ENCODE measurements at regions not wholly inside any gene's neighbourhood (a gene's known extent, or its start where the extent isn't known, plus 50 kb on each side); places are given as distances from the start of the nearest gene placed in this dataset.

DNA sequence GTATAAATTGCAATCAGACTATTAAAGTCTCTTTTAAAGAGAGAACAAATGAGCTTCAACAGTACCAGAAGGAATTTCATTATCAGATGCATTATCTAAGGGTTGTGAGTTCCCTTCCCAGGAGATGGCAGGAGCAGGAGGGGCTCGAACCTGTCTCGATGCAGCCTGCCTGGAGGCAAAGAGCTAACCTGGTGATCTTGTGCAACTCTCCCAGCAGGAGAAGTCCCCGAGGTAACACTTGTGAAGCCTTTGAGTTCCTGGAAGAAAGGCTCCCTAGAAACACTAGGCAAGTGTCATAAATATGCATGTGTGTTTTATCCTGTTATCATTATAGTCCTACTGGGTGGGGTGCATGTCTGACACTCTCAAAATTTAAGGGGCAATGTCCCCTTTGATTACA, 232.2 kb upstream of the ARID1B start:
- TF ChIP-seq SIN3A (IDR thresholded peaks at IDR 0.05; ENCODE audit: low read depth): no peak
- TF ChIP-seq EGR1 (IDR thresholded peaks at IDR 0.05; ENCODE audit: low read depth): no peak
- no peak for TF ChIP-seq EZH2 (IDR thresholded peaks at IDR 0.05)
- TF ChIP-seq, protein P1, sequence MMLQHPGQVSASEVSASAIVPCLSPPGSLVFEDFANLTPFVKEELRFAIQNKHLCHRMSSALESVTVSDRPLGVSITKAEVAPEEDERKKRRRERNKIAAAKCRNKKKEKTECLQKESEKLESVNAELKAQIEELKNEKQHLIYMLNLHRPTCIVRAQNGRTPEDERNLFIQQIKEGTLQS (IDR thresholded peaks at IDR 0.05): no peak
- TF ChIP-seq SRF (IDR thresholded peaks at IDR 0.05; ENCODE audit: low read depth): no peak
- no peak for TF ChIP-seq POLR2A (IDR thresholded peaks at IDR 0.05; ENCODE audit: borderline replicate concordance, extremely low read depth, insufficient read depth, insufficient read length)
- TF ChIP-seq CBX3 (IDR thresholded peaks at IDR 0.05; ENCODE audit: low read depth): no peak
- no peak for TF ChIP-seq TCF7L2 (IDR thresholded peaks at IDR 0.05; ENCODE audit: borderline replicate concordance, extremely low read depth, insufficient read depth, insufficient read length)
- TF ChIP-seq ZFX (IDR thresholded peaks at IDR 0.05): no peak
- Histone ChIP-seq H2AFZ (ENCODE audit: low read depth, low read length, poor library complexity, severe bottlenecking) (no peak overlapping the region), H3K27ac (ENCODE audit: low read depth, low read length) (no peak overlapping the region), H3K4me1 (ENCODE audit: control insufficient read depth in 1 of 2, insufficient read depth in 2 of 2, low read length in 2 of 2) (no peaks in the 10 kb centered on the region), H3K36me3 (ENCODE audit: control insufficient read depth in 1 of 2, insufficient read depth in 2 of 2, low read length in 2 of 2) (no peaks in the 10 kb centered on the region), H4K20me1 (ENCODE audit: insufficient read depth) (no peaks in the 10 kb centered on the region), H3K9ac (ENCODE audit: low read length) (no peak overlapping the region), H3K27me3 (ENCODE audit: insufficient read depth, low read length) (peaks cover 16% of the 10 kb centered on the region; the same call in 1 of the 2 replicates), H3K4me2 (ENCODE audit: low read length) (no peak overlapping the region), H3K9me3 (ENCODE audit: control insufficient read depth in 1 of 2, insufficient read depth in 1 of 2, low read depth in 1 of 2, low read length in 2 of 2) (no peaks in the 10 kb centered on the region), H3K79me2 (ENCODE audit: insufficient read depth, low read length) (no peaks in the 10 kb centered on the region), H3K9me2 (ENCODE audit: insufficient read depth) (no peaks in the 10 kb centered on the region), H3K4me3 (replicated peaks in 1 of 2; ENCODE audit: low read depth in 1 of 2, low read length in 2 of 2) (no peak overlapping the region)
- ChIA-PET POLR2A (no interaction called here), CTCF (no interaction called here), RAD21 (ENCODE audit: low non-redundant PET in 1 of 2, low total read pairs in 2 of 2, uncharacterized antibody in 2 of 2, unreplicated experiment in 2 of 2) (no interaction called here)
- BruUV-seq (replicated peaks): no TSS peak
- DNase-seq (ENCODE audit: low read depth, low spot score) (no peak), ATAC-seq (no peak)
- intact Hi-C loops (cut with micrococcal nuclease): no loop called here

DNA sequence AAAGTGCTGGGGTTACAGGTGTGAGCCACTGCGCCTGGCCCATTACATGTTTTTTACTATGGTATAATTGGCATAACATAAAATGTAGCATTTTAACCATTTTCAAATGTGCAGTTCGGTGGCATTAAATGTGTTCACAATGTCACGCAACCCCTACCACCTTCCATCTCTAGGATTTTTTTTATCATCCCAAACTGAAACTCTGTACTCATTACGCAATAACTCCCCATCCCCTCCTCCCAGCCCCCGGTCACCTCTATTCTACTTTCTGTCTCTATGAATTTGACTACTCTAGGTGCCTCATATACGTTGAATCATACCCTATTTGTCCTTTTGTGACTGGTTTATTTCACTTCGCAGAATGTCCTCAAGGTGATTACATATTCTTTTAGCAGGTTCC, 233.1 kb upstream of the ARID1B start:
- POLR2A ChIA-PET: no interaction called here
- H3K9ac ChIP-seq (ENCODE audit: low read length): no peak overlapping the region
- no peak overlapping the region for H3K4me3 ChIP-seq (replicated peaks in 1 of 2; ENCODE audit: low read depth in 1 of 2, low read length in 2 of 2)
- no peak for DNase-seq (ENCODE audit: low read depth, low spot score)
- ATAC-seq: no peak
- CTCF ChIA-PET: no interaction called here
- no peaks in the 10 kb centered on the region for H3K36me3 ChIP-seq (ENCODE audit: control insufficient read depth in 1 of 2, insufficient read depth in 2 of 2, low read length in 2 of 2)
- no peak for TF ChIP-seq CBX3 (IDR thresholded peaks at IDR 0.05; ENCODE audit: low read depth)
- TF ChIP-seq, protein P2, sequence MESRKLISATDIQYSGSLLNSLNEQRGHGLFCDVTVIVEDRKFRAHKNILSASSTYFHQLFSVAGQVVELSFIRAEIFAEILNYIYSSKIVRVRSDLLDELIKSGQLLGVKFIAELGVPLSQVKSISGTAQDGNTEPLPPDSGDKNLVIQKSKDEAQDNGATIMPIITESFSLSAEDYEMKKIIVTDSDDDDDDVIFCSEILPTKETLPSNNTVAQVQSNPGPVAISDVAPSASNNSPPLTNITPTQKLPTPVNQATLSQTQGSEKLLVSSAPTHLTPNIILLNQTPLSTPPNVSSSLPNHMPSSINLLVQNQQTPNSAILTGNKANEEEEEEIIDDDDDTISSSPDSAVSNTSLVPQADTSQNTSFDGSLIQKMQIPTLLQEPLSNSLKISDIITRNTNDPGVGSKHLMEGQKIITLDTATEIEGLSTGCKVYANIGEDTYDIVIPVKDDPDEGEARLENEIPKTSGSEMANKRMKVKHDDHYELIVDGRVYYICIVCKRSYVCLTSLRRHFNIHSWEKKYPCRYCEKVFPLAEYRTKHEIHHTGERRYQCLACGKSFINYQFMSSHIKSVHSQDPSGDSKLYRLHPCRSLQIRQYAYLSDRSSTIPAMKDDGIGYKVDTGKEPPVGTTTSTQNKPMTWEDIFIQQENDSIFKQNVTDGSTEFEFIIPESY (IDR thresholded peaks at IDR 0.05; ENCODE audit: extremely low read depth, insufficient replicate concordance, low read length): no peak
- TF ChIP-seq CEBPB (IDR thresholded peaks at IDR 0.05; ENCODE audit: low read depth): no peak
- TF ChIP-seq TCF7L2 (IDR thresholded peaks at IDR 0.05; ENCODE audit: borderline replicate concordance, extremely low read depth, insufficient read depth, insufficient read length): no peak
- no peak overlapping the region for H3K4me2 ChIP-seq (ENCODE audit: low read length)
- BruUV-seq (replicated peaks): no TSS peak
- H3K27ac ChIP-seq (ENCODE audit: low read depth, low read length): no peak overlapping the region
- no peaks in the 10 kb centered on the region for H3K4me1 ChIP-seq (ENCODE audit: control insufficient read depth in 1 of 2, insufficient read depth in 2 of 2, low read length in 2 of 2)
- H3K79me2 ChIP-seq (ENCODE audit: insufficient read depth, low read length): no peaks in the 10 kb centered on the region
- RAD21 ChIA-PET (ENCODE audit: low non-redundant PET in 1 of 2, low total read pairs in 2 of 2, uncharacterized antibody in 2 of 2, unreplicated experiment in 2 of 2): no interaction called here
- H4K20me1 ChIP-seq (ENCODE audit: insufficient read depth): no peaks in the 10 kb centered on the region
- H3K9me3 ChIP-seq (ENCODE audit: control insufficient read depth in 1 of 2, insufficient read depth in 1 of 2, low read depth in 1 of 2, low read length in 2 of 2): no peaks in the 10 kb centered on the region
- H2AFZ ChIP-seq (ENCODE audit: low read depth, low read length, poor library complexity, severe bottlenecking): no peak overlapping the region
- H3K27me3 ChIP-seq (ENCODE audit: insufficient read depth, low read length): peaks cover 16% of the 10 kb centered on the region; the same call in 1 of the 2 replicates
- intact Hi-C loops (cut with micrococcal nuclease): no loop called here
- no peaks in the 10 kb centered on the region for H3K9me2 ChIP-seq (ENCODE audit: insufficient read depth)
